ENCODE measurements at regions not wholly inside any gene's neighbourhood (a gene's known extent, or its start where the extent isn't known, plus 50 kb on each side); places are given as distances from the start of the nearest gene placed in this dataset.

DNA sequence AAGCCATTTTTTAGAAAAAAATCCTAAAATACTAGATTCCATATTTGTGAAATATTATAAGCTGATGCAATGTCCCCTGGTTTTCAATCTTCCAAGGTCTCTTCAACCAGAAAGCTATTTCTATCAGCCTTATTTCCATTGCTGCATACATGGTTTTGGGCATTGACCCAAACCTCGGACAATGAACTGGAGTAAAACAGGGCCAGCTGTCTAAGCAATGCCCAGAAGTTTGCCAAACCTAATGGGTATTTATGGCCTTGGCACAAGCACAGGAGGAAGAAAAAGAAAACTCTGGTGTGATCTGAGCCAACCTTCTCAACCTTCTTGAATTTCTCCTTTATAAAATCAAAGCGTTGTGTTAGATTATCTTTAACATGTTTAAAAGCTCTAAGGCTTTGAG, 402.3 kb downstream of the DNAJB9 start:
- WGBS (ENCODE audit: insufficient coverage, insufficient read length): no CpG with 5 or more reads among the region's 2 CpGs
- Histone ChIP-seq H3K4me3 (ENCODE audit: low read length) (no peak overlapping the region), H3K36me3 (ENCODE audit: control insufficient read depth, insufficient read depth, low read length) (no peaks in the 10 kb centered on the region), H3K27me3 (ENCODE audit: control insufficient read depth, insufficient read depth, low read length) (no peaks in the 10 kb centered on the region), H3K4me1 (ENCODE audit: control insufficient read depth, insufficient read depth, low read length) (no peaks in the 10 kb centered on the region), H3K9me3 (ENCODE audit: control insufficient read depth, insufficient read depth, low read length) (no peaks in the 10 kb centered on the region), H3K27ac (ENCODE audit: low read length) (no peak overlapping the region)
- no peak for DNase-seq (ENCODE audit: low read depth, low spot score)

DNA sequence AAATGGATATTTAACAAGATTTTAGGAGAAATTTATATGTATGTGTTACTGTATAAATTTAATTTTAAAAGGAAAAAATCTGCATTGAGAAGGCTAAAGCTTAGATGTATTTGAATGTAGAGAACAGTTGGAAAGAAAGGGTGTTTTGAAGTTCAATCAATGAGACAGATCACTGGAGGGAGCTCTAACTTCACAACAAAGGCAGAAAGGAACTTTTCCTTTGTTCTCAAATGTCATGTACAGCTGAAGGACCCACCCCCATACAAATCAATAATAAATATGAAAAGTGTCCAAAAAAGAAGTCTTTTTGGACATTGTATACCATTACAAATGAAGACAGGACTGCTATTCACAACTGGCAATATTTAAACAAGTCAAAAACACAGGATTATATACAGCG, 403.4 kb downstream of the DNAJB9 start:
- Histone ChIP-seq H3K27ac (ENCODE audit: low read length) (no peak overlapping the region), H3K27me3 (ENCODE audit: control insufficient read depth, insufficient read depth, low read length) (no peaks in the 10 kb centered on the region), H3K36me3 (ENCODE audit: control insufficient read depth, insufficient read depth, low read length) (no peaks in the 10 kb centered on the region), H3K4me1 (ENCODE audit: control insufficient read depth, insufficient read depth, low read length) (no peaks in the 10 kb centered on the region), H3K4me3 (ENCODE audit: low read length) (no peak overlapping the region), H3K9me3 (ENCODE audit: control insufficient read depth, insufficient read depth, low read length) (no peaks in the 10 kb centered on the region)
- WGBS (ENCODE audit: insufficient coverage, insufficient read length): no CpG with 5 or more reads among the region's 1 CpG
- DNase-seq (ENCODE audit: low read depth, low spot score): peak; percentile 4

DNA sequence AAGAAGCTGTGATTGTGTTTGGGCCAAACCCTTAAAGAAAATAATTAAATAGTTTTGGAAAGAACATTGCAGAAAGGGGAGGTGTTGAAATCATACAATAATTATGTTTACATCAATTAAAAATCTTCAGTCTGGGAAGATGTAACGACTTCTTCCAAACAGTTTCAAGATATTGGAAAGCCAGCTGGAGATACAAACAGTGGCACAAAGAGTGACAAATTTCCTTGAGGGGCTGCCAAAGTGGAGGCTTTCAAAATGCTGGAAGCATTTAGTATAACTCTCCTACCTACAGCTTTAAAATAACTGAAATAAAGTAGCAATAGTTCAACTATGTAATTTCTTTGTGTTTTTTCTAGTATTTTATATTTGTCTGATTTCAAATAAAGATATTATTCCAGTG, 405.0 kb downstream of the DNAJB9 start:
- Histone ChIP-seq H3K9me3 (ENCODE audit: control insufficient read depth, insufficient read depth, low read length) (no peaks in the 10 kb centered on the region), H3K27ac (ENCODE audit: low read length) (no peak overlapping the region), H3K4me3 (ENCODE audit: low read length) (no peak overlapping the region), H3K36me3 (ENCODE audit: control insufficient read depth, insufficient read depth, low read length) (no peaks in the 10 kb centered on the region), H3K4me1 (ENCODE audit: control insufficient read depth, insufficient read depth, low read length) (no peaks in the 10 kb centered on the region), H3K27me3 (ENCODE audit: control insufficient read depth, insufficient read depth, low read length) (no peaks in the 10 kb centered on the region)
- no CpG with 5 or more reads among the region's 1 CpG for WGBS (ENCODE audit: insufficient coverage, insufficient read length)
- no peak for DNase-seq (ENCODE audit: low read depth, low spot score)

DNA sequence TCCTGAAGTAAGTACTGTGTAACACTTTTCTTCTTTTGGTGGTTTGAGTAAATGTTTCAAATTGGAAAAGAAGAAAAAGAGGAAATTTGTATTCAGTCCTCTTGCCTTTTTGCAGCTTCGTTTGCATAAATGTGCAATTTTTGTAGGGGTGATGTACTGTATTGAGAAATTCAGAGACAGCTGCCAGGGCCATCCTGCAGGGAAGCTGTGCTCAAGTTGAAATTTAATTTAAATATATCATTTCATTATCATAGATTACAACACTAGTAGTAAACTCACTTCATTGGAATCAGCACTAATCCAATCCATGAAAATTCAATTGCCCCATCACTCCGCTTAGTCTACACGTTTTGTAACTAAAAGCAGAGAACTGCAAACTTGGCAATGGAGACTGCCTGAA, 415.4 kb downstream of the DNAJB9 start:
- Histone ChIP-seq H3K27ac (ENCODE audit: low read length) (no peak overlapping the region), H3K27me3 (ENCODE audit: control insufficient read depth, insufficient read depth, low read length) (no peaks in the 10 kb centered on the region), H3K4me3 (ENCODE audit: low read length) (no peak overlapping the region), H3K4me1 (ENCODE audit: control insufficient read depth, insufficient read depth, low read length) (no peaks in the 10 kb centered on the region), H3K9me3 (ENCODE audit: control insufficient read depth, insufficient read depth, low read length) (no peaks in the 10 kb centered on the region), H3K36me3 (ENCODE audit: control insufficient read depth, insufficient read depth, low read length) (no peaks in the 10 kb centered on the region)
- no CpG with 5 or more reads among the region's 3 CpGs for WGBS (ENCODE audit: insufficient coverage, insufficient read length)
- DNase-seq (ENCODE audit: low read depth, low spot score): no peak

DNA sequence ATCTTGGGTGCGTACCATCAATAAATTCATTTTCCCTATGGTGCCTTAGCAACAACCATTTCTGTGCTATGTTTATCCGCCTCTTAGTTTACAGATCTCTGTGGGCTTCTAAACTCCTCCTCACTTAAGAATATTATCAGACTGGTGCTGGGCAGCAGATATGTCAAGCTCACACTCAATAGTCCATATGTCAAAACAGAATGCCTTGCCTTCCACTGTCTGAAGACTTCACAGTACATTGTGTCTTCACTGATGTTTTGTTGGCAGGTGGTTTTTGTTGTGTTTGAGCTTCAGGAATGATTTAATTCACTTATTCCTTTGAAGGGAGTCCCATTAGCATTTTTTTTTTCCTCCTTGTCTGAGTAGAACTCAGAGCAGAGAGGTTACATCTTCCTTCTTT, 419.6 kb downstream of the DNAJB9 start:
- no peaks in the 10 kb centered on the region for H3K27me3 ChIP-seq (ENCODE audit: control insufficient read depth, insufficient read depth, low read length)
- H3K27ac ChIP-seq (ENCODE audit: low read length): no peak overlapping the region
- no peak overlapping the region for H3K4me3 ChIP-seq (ENCODE audit: low read length)
- DNase-seq (ENCODE audit: low read depth, low spot score): no peak
- H3K4me1 ChIP-seq (ENCODE audit: control insufficient read depth, insufficient read depth, low read length): no peaks in the 10 kb centered on the region
- no peaks in the 10 kb centered on the region for H3K9me3 ChIP-seq (ENCODE audit: control insufficient read depth, insufficient read depth, low read length)
- no CpG with 5 or more reads among the region's 2 CpGs for WGBS (ENCODE audit: insufficient coverage, insufficient read length)
- H3K36me3 ChIP-seq (ENCODE audit: control insufficient read depth, insufficient read depth, low read length): no peaks in the 10 kb centered on the region

DNA sequence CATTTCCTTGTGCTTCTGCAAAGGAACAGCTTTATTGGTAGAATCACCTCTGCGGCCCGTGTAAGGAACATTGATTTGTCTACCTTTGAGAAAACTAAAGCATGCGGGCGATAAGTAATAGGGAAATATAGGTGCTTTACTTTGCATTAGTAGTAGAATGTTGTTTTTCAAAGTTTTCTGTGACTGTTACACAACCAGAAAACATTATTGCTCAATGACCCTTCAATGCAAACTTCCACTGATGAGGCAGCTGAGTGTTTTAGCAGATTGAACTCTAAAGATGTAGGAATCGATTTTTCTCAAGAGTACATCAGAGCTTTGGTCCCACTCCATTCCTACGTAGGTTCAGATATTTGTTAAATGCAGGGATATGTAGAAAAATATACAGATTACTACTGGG, 427.8 kb downstream of the DNAJB9 start:
- H3K27me3 ChIP-seq (ENCODE audit: control insufficient read depth, insufficient read depth, low read length): no peaks in the 10 kb centered on the region
- no peak overlapping the region for H3K4me3 ChIP-seq (ENCODE audit: low read length)
- no peaks in the 10 kb centered on the region; the same call in 1 of the 2 replicates for H3K4me1 ChIP-seq (ENCODE audit: control insufficient read depth, insufficient read depth, low read length)
- H3K36me3 ChIP-seq (ENCODE audit: control insufficient read depth, insufficient read depth, low read length): no peaks in the 10 kb centered on the region
- no CpG with 5 or more reads among the region's 6 CpGs for WGBS (ENCODE audit: insufficient coverage, insufficient read length)
- DNase-seq (ENCODE audit: low read depth, low spot score): no peak
- H3K9me3 ChIP-seq (ENCODE audit: control insufficient read depth, insufficient read depth, low read length): no peaks in the 10 kb centered on the region
- no peak overlapping the region for H3K27ac ChIP-seq (ENCODE audit: low read length)

DNA sequence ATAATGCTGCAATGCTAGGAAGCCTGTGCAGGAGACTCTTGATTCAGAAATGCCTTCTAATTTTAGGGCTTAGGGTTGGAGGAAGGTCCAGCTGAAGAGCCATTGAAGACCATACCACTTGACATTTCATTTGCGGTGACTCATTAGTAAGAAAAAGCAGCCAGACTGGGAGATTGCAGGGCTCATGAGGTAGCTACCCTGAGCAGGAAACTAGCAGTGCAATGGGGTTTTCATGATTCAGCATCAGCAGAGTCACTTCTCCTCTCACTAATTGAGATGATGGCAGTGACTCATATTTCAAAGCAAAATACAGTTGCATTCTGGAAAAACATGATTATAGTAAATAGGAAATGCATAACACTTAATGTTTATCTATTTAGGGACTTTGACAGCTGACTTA, 434.1 kb downstream of the DNAJB9 start:
- no peak overlapping the region for H3K4me3 ChIP-seq (ENCODE audit: low read length)
- no peak for DNase-seq (ENCODE audit: low read depth, low spot score)
- H3K9me3 ChIP-seq (ENCODE audit: control insufficient read depth, insufficient read depth, low read length): no peaks in the 10 kb centered on the region
- H3K36me3 ChIP-seq (ENCODE audit: control insufficient read depth, insufficient read depth, low read length): no peaks in the 10 kb centered on the region
- no CpG with 5 or more reads among the region's 1 CpG for WGBS (ENCODE audit: insufficient coverage, insufficient read length)
- no peaks in the 10 kb centered on the region for H3K4me1 ChIP-seq (ENCODE audit: control insufficient read depth, insufficient read depth, low read length)
- H3K27me3 ChIP-seq (ENCODE audit: control insufficient read depth, insufficient read depth, low read length): no peaks in the 10 kb centered on the region
- H3K27ac ChIP-seq (ENCODE audit: low read length): no peak overlapping the region

DNA sequence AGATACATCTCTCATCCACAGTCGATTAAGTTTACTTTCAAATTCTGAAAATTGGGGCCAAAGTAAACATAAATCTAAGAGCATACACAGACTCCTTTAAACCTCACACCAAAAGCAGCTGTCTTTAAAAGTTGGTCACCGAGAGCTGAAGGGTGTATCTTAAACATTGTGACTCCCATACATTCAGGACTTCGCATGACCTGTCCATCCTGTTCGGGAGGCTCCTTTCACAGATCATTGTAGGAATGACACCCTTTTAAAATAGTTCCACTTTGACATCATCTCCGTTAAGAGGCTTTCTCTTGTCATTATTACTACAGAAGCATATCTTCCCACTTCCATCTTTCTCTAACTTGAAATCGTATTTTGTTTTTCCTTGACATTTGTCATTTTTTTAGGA, 440.0 kb downstream of the DNAJB9 start:
- no CpG with 5 or more reads among the region's 6 CpGs for WGBS (ENCODE audit: insufficient coverage, insufficient read length)
- H3K4me3 ChIP-seq (ENCODE audit: low read length): no peak overlapping the region
- no peaks in the 10 kb centered on the region for H3K9me3 ChIP-seq (ENCODE audit: control insufficient read depth, insufficient read depth, low read length)
- H3K27ac ChIP-seq (ENCODE audit: low read length): no peak overlapping the region
- no peaks in the 10 kb centered on the region for H3K4me1 ChIP-seq (ENCODE audit: control insufficient read depth, insufficient read depth, low read length)
- no peak for DNase-seq (ENCODE audit: low read depth, low spot score)
- no peaks in the 10 kb centered on the region for H3K36me3 ChIP-seq (ENCODE audit: control insufficient read depth, insufficient read depth, low read length)
- no peaks in the 10 kb centered on the region for H3K27me3 ChIP-seq (ENCODE audit: control insufficient read depth, insufficient read depth, low read length)

DNA sequence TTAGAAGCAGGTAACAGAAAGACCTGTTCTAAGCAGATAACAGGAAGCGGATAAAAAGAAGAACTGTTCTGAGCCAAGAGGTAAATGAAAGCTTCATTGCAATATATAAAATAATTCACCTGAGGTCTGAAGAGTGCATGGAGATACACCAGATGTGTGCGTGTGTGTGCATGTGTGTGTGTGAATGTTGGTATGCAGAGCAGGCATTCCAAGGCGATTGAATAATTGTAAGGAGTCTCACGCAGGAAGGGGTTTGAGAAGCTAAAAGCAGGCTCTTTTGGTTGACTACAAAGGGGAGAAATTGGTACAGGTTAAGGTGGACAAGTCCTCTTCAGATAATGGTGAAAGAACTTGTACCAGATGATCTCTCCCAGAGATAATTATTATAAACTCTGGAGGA, 450.6 kb downstream of the DNAJB9 start:
- Histone ChIP-seq H3K4me3 (ENCODE audit: low read length) (no peak overlapping the region), H3K4me1 (ENCODE audit: control insufficient read depth, insufficient read depth, low read length) (no peaks in the 10 kb centered on the region), H3K27me3 (ENCODE audit: control insufficient read depth, insufficient read depth, low read length) (no peaks in the 10 kb centered on the region), H3K36me3 (ENCODE audit: control insufficient read depth, insufficient read depth, low read length) (no peaks in the 10 kb centered on the region), H3K9me3 (ENCODE audit: control insufficient read depth, insufficient read depth, low read length) (no peaks in the 10 kb centered on the region), H3K27ac (ENCODE audit: low read length) (no peak overlapping the region)
- no CpG with 5 or more reads among the region's 4 CpGs for WGBS (ENCODE audit: insufficient coverage, insufficient read length)
- DNase-seq (ENCODE audit: low read depth, low spot score): no peak

DNA sequence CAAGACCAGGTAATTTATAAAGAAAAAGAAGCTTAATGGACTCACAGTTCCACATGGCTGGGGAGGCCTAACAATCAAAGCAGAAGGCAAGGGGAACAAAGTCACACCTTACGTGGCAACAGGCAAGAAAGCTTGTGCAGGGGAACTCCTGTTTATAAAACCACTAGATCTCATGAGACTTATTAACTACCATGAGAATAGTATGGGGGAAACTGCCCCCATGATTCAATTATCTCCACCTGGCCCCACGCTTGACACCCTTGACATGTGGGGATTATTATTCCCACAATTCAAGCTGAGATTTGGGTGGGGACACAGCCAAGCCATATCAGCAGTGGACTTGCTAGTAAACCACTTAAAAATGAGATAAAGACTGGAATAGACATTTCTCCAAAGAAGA, 451.7 kb downstream of the DNAJB9 start:
- no peaks in the 10 kb centered on the region for H3K9me3 ChIP-seq (ENCODE audit: control insufficient read depth, insufficient read depth, low read length)
- H3K27ac ChIP-seq (ENCODE audit: low read length): no peak overlapping the region
- no peaks in the 10 kb centered on the region for H3K36me3 ChIP-seq (ENCODE audit: control insufficient read depth, insufficient read depth, low read length)
- WGBS (ENCODE audit: insufficient coverage, insufficient read length): no CpG with 5 or more reads among the region's 2 CpGs
- no peak for DNase-seq (ENCODE audit: low read depth, low spot score)
- no peaks in the 10 kb centered on the region for H3K27me3 ChIP-seq (ENCODE audit: control insufficient read depth, insufficient read depth, low read length)
- no peaks in the 10 kb centered on the region for H3K4me1 ChIP-seq (ENCODE audit: control insufficient read depth, insufficient read depth, low read length)
- H3K4me3 ChIP-seq (ENCODE audit: low read length): no peak overlapping the region

DNA sequence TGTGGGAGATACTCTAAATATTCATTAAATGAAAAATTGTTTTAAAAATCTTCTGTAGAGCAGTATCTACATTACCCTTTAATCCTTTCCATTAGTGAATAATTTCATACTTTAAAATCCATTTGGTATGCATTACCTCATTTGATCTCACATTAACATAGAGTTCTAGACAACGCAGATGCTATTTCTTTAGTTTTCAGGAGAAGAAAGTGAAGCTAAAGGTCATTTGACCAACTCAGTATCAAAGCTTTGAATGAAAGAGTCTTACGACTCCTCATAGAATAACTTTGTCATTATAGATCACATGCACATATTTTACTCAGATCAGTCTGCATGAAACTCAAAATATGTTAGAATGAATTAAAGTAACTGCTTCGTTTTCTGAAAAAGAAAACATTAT, 460.2 kb downstream of the DNAJB9 start:
- no CpG with 5 or more reads among the region's 3 CpGs for WGBS (ENCODE audit: insufficient coverage, insufficient read length)
- H3K4me1 ChIP-seq (ENCODE audit: control insufficient read depth, insufficient read depth, low read length): no peaks in the 10 kb centered on the region

More for the DNA sequence above, 460.2 kb downstream of the DNAJB9 start:
- Histone ChIP-seq H3K9me3 (ENCODE audit: control insufficient read depth, insufficient read depth, low read length) (no peaks in the 10 kb centered on the region), H3K4me3 (ENCODE audit: low read length) (no peak overlapping the region), H3K36me3 (ENCODE audit: control insufficient read depth, insufficient read depth, low read length) (no peaks in the 10 kb centered on the region), H3K27ac (ENCODE audit: low read length) (no peak overlapping the region), H3K27me3 (ENCODE audit: control insufficient read depth, insufficient read depth, low read length) (no peaks in the 10 kb centered on the region)
- DNase-seq (ENCODE audit: low read depth, low spot score): no peak
